Large intestine (tissue), 3 donors: ENCODE measurements at regions not wholly inside any gene's neighbourhood (a gene's known extent, or its start where the extent isn't known, plus 50 kb on each side); places are given as distances from the start of the nearest gene placed in this dataset.

Experiments
- DNase-seq, 2 donors: peaks; one replicate each; pipeline versions ENCODE4 v3.0.0 to v3.0.0-alpha.2; 2013
- H3K27ac ChIP-seq: one replicate; pipeline ENCODE4 v1.5.1; 2013; ENCODE audit warnings: low read length
- H3K27me3 ChIP-seq: 2 replicates; pipeline ENCODE4 v1.6.1; 2013; ENCODE audit warnings: low read length; ENCODE audit not compliant: control insufficient read depth, insufficient read depth
- H3K36me3 ChIP-seq: 2 replicates; pipeline ENCODE4 v1.6.1; 2013; ENCODE audit warnings: low read length; ENCODE audit not compliant: control insufficient read depth, insufficient read depth
- H3K4me1 ChIP-seq: one replicate; pipeline ENCODE4 v1.6.1; 2013; ENCODE audit warnings: low read length; ENCODE audit not compliant: control insufficient read depth, insufficient read depth
- H3K4me3 ChIP-seq: one replicate; pipeline ENCODE4 v1.5.1; 2013; ENCODE audit warnings: low read length
- H3K9me3 ChIP-seq: one replicate; pipeline ENCODE4 v1.6.1; 2013; ENCODE audit warnings: mild to moderate bottlenecking, low read depth, low read length, moderate library complexity; ENCODE audit not compliant: control insufficient read depth
- WGBS: methylation state at CpG from one replicate; pipeline ENCODE4 v1.1.5; 2013; ENCODE audit warnings: low lambda C conversion rate; ENCODE audit not compliant: insufficient coverage; 5-methylcytosine and 5-hydroxymethylcytosine counted together

DNA sequence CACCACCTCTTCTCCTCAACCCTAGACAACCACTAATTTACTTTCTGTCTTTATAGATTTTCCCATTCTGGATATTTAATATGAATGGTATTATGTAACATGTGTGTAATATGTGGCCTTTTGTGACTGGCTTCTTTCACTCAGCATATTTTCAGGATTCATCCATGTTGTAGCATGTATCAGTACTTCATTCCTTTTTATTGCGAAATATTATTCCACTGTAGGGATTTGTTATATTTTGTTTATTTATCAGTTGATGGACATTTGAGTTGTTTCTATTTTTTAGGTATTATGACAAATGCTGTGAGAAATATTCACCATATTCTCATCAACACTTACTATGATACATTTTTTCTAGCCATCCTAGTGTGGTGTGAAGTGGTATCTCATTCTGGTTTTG, 138.8 kb upstream of the DLGAP1 start:
- no peaks in the 10 kb centered on the region for H3K4me1 ChIP-seq
- no peak overlapping the region for H3K4me3 ChIP-seq
- no peaks in the 10 kb centered on the region for H3K36me3 ChIP-seq
- H3K27ac ChIP-seq: no peak overlapping the region
- DNase-seq: no peak
- H3K27me3 ChIP-seq: no peaks in the 10 kb centered on the region
- 88% methylated on average over 1 of the region's 1 CpG for WGBS
- H3K9me3 ChIP-seq: no peaks in the 10 kb centered on the region

- 100% methylated on average over 1 of the region's 4 CpGs for WGBS
- Histone ChIP-seq H3K27me3 (no peaks in the 10 kb centered on the region), H3K27ac (no peak overlapping the region), H3K4me3 (no peak overlapping the region), H3K4me1 (no peaks in the 10 kb centered on the region), H3K36me3 (no peaks in the 10 kb centered on the region), H3K9me3 (no peaks in the 10 kb centered on the region)
- no peak for DNase-seq
These were observed 138.4 kb upstream of the DLGAP1 start for GRCh38 chr18:4593459-4593858.

DNA sequence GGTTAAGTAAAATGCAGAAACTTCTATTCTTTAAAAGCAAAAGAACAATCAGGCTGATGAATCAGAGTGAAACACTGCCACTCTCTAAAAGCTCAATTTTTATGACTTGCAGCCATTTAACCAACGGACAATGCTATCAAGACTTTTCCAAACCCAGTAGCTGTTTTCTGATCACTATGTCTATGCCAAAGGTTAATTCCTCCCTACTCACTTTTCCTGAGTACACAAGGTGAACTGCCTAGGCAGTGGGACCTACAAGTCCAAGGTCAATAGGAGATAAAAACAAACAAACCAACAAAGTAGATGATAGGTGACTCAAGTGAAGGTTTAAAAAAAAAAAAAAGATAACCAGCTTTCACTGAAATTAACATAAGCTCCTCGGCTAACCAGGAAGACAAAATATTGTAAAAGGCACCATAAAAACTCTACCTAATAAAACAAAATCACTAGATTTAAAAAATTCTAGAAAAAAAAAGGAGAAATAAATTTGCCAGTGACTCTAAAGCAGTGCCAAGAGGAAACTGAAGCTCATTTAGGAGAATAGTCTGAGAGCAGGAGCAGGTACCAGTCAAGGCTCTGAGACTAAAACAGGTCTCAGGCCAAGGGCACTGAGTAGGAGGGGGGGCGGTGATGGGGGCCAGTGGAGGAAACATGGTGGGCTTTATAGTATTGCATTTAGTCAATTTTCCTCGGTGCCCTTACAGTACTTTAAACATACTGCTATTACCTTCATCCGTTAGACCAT, 134.1 kb upstream of the DLGAP1 start:
- no peaks in the 10 kb centered on the region for H3K36me3 ChIP-seq
- WGBS: 0% methylated on average over 1 of the region's 5 CpGs
- no peaks in the 10 kb centered on the region for H3K4me1 ChIP-seq
- H3K4me3 ChIP-seq: no peak overlapping the region
- H3K9me3 ChIP-seq: no peaks in the 10 kb centered on the region
- no peaks in the 10 kb centered on the region for H3K27me3 ChIP-seq
- no peak for DNase-seq
- H3K27ac ChIP-seq: no peak overlapping the region

- H3K27me3 ChIP-seq: no peaks in the 10 kb centered on the region
- H3K4me3 ChIP-seq: no peak overlapping the region
- no peak overlapping the region for H3K27ac ChIP-seq
- H3K36me3 ChIP-seq: no peaks in the 10 kb centered on the region
- no peak for DNase-seq
- no peaks in the 10 kb centered on the region for H3K9me3 ChIP-seq
- H3K4me1 ChIP-seq: no peaks in the 10 kb centered on the region
These were observed 132.1 kb upstream of the DLGAP1 start for GRCh38 chr18:4587204-4587603.

DNA sequence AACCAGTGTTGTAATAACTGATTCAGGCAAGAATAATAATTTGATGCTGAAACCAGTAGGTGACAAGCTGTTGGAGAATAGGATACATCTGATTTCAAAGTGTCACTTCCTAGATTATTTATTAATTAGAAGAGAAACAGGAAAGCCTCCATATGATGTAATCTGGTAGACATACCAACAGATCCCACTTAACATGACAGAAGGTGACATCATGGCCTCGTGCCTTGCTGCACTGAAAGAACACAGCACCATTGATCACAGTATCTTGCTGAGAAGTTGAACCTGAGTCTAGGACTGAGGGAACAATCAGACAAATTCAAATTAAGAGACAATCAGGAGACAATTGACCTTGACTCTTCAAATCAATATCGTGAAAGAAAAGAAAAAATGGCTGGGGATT, 131.6 kb upstream of the DLGAP1 start:
- Histone ChIP-seq H3K9me3 (no peaks in the 10 kb centered on the region), H3K4me3 (no peak overlapping the region), H3K4me1 (no peaks in the 10 kb centered on the region), H3K36me3 (no peaks in the 10 kb centered on the region), H3K27ac (no peak overlapping the region), H3K27me3 (no peaks in the 10 kb centered on the region)
- DNase-seq: no peak
- WGBS: 90% methylated on average over 1 of the region's 2 CpGs

DNA sequence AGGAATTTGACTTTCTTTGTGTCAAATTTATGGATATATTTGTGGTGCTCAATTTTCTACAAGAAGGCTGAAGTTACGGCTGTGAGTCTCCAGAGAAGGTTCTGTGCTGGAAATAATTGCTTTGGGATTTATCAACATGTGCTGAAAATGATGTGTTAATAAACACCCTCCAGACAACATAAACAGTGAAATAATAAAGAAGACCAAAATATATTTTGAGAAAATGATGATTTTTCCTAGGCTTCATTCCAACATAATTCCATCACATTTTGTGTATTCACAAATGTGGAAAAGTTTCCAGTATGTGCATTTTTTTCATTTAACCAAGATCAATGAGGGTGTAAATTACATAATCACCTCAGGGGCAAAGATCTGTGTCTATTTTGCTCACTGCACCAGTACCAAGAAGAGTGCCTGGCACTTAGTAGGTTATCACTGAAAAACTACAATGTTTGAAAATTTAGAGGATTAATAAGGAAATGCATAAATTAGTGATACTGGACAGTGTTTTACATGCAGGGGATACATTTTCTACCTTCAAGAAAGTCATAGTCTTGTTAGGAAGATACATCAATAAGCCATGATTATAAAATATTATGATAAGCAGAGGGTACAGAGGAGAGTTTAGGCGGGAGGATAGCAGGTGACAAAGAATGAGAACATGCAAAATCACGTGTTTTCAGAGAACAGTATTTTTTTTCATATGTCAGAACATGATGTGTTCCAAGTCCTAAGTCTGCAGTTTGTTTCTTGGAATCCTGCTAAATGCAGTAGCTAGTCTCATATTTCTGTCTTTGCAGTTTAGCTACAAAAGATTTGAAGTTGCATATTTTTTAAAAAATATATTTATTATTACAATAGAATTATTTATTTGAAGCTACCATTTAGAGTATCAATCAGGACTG, 127.6 kb upstream of the DLGAP1 start:
- Histone ChIP-seq H3K36me3 (no peaks in the 10 kb centered on the region), H3K4me3 (no peak overlapping the region), H3K4me1 (no peaks in the 10 kb centered on the region), H3K9me3 (peaks cover 4% of the 10 kb centered on the region), H3K27me3 (no peaks in the 10 kb centered on the region), H3K27ac (no peak overlapping the region)
- 44% methylated on average over 2 of the region's 3 CpGs for WGBS
- no peak for DNase-seq

- no peaks in the 10 kb centered on the region for H3K4me1 ChIP-seq
- H3K27ac ChIP-seq: no peak overlapping the region
- no peaks in the 10 kb centered on the region for H3K36me3 ChIP-seq
- no peak overlapping the region for H3K4me3 ChIP-seq
- H3K27me3 ChIP-seq: no peaks in the 10 kb centered on the region
- peaks cover 4% of the 10 kb centered on the region for H3K9me3 ChIP-seq
- WGBS: 90% methylated on average over 2 of the region's 2 CpGs
- DNase-seq: no peak
These were observed 126.9 kb upstream of the DLGAP1 start for GRCh38 chr18:4581966-4582365.

- Histone ChIP-seq H3K9me3 (peaks cover 4% of the 10 kb centered on the region), H3K36me3 (no peaks in the 10 kb centered on the region), H3K4me3 (no peak overlapping the region), H3K27me3 (no peaks in the 10 kb centered on the region), H3K4me1 (no peaks in the 10 kb centered on the region), H3K27ac (no peak overlapping the region)
- WGBS: no CpG with 5 or more reads among the region's 5 CpGs
- DNase-seq: no peak
These were observed 123.3 kb upstream of the DLGAP1 start for GRCh38 chr18:4578449-4578848.

DNA sequence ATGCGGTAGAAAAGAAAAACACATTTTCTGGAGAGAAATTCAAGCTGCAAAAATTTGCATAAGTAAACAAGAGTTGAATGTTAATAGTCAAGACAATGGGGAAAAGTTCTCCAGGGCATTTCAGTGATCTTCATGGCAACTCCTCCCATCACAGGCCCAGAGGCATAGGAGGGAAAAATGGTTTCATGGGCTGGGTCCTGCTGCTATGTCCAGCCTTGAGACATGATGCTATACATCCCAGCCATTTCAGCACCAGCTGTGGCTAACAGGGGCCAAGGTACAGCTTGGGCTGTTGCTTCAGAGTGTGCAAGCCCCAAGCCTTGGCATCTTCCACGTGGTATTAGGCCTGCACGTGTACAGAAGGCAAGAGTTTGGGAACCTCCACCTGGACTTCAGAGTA, 118.6 kb upstream of the DLGAP1 start:
- no peak for DNase-seq
- no peaks in the 10 kb centered on the region for H3K4me1 ChIP-seq
- peaks cover 4% of the 10 kb centered on the region for H3K9me3 ChIP-seq
- H3K36me3 ChIP-seq: no peaks in the 10 kb centered on the region
- no peak overlapping the region for H3K4me3 ChIP-seq
- no CpG with 5 or more reads among the region's 3 CpGs for WGBS
- no peak overlapping the region for H3K27ac ChIP-seq
- H3K27me3 ChIP-seq: no peaks in the 10 kb centered on the region

GRCh38 chr18:4557502-4557901, 102.4 kb upstream of the DLGAP1 start:
- WGBS: no CpG with 5 or more reads among the region's 3 CpGs
- no peak for DNase-seq
- H3K4me3 ChIP-seq: no peak overlapping the region
- no peaks in the 10 kb centered on the region for H3K36me3 ChIP-seq
- no peaks in the 10 kb centered on the region for H3K4me1 ChIP-seq
- H3K27me3 ChIP-seq: no peaks in the 10 kb centered on the region
- no peaks in the 10 kb centered on the region for H3K9me3 ChIP-seq
- no peak overlapping the region for H3K27ac ChIP-seq
